Spleen (tissue), 11 donors: ENCODE measurements at regions not wholly inside any gene's neighbourhood (a gene's known extent, or its start where the extent isn't known, plus 50 kb on each side); places are given as distances from the start of the nearest gene placed in this dataset.
A peak's percentile ranks its signal among the peaks of the same experiment; 100 is the strongest.

Source experiments
- DNase-seq: peaks from one replicate; pipeline ENCODE4 v3.0.0-alpha.2; 2020
- H3K27ac ChIP-seq, 8 donors: fragments of 200-600 bp; sonication (generic) in 7 of 8; 1 replicate in 4 of 8; 2 replicates in 4 of 8; pipeline versions ENCODE4 v1.5.0 to v1.8.0; 2016 to 2021; ENCODE audit warnings: inconsistent platforms in 4 of 8, mild to moderate bottlenecking in 4 of 8, moderate library complexity in 1 of 8
- H3K27me3 ChIP-seq, 7 donors: fragments of 200-600 bp; sonication (generic) in 6 of 7; replicated peaks in 1 of 7; 1 replicate in 4 of 7; 2 replicates in 3 of 7; pipeline versions ENCODE4 v1.5.0 to v1.8.0; 2016 to 2021; ENCODE audit warnings: inconsistent platforms in 3 of 7, mild to moderate bottlenecking in 1 of 7
- H3K36me3 ChIP-seq, 6 donors: fragments of 200-600 bp; sonication (generic) in 5 of 6; 1 replicate in 4 of 6; 2 replicates in 2 of 6; pipeline versions ENCODE4 v1.5.0 to v1.8.0; 2016 to 2021; ENCODE audit warnings: inconsistent platforms in 2 of 6
- H3K4me1 ChIP-seq, 6 donors: fragments of 200-600 bp; sonication (generic) in 5 of 6; 1 replicate in 3 of 6; 2 replicates in 3 of 6; pipeline versions ENCODE4 v1.5.0 to v1.8.0; 2016 to 2021; ENCODE audit warnings: inconsistent platforms in 3 of 6
- H3K4me3 ChIP-seq, 8 donors: fragments of 200-600 bp; sonication (generic) in 7 of 8; 1 replicate in 4 of 8; 2 replicates in 4 of 8; pipeline versions ENCODE4 v1.5.0 to v1.8.0; 2016 to 2021; ENCODE audit warnings: inconsistent platforms in 4 of 8, mild to moderate bottlenecking in 4 of 8, moderate library complexity in 2 of 8
- H3K9me3 ChIP-seq, 8 donors: fragments of 200-600 bp; sonication (generic) in 7 of 8; 1 replicate in 4 of 8; 2 replicates in 4 of 8; pipeline versions ENCODE4 v1.5.0 to v1.8.0; 2016 to 2021; ENCODE audit warnings: inconsistent platforms in 4 of 8
- CTCF ChIP-seq, 11 experiments: fragments of 200-600 bp in 7 of 11; fragments of 450-650 bp in 4 of 11; sonication (generic) in 4 of 11; IDR thresholded peaks in 8 of 11; conservative IDR thresholded peaks in 3 of 11; 1 replicate in 7 of 11; 2 replicates in 4 of 11; pipeline versions ENCODE4 v1.4.0 to v1.8.0; 2016 to 2021; ENCODE audit warnings: antibody characterized with exemption in 11 of 11, inconsistent platforms in 4 of 11, mild to moderate bottlenecking in 1 of 11
- POLR2A ChIP-seq, 3 donors: fragments of 450-650 bp; IDR thresholded peaks; one replicate each; pipeline ENCODE4 v1.5.1; 2017; ENCODE audit warnings: antibody characterized with exemption in 3 of 3, mild to moderate bottlenecking in 1 of 3
- POLR2AphosphoS5 ChIP-seq, 3 donors: sonication (generic); formaldehyde crosslinking; IDR thresholded peaks; one replicate each; pipeline ENCODE4 v1.5.1; 2017; ENCODE audit warnings: antibody characterized with exemption in 3 of 3
- WGBS, 5 donors: extraction: QIAGEN DNeasy Blood & Tissue Kit in 3 of 5; methylation state at CpG; one replicate each; pipeline versions ENCODE4 v1.1.5 to v1.1.7; 2013 to 2018; 5-methylcytosine and 5-hydroxymethylcytosine counted together
- intact Hi-C: fragments of 100-400 bp; cut with DNase I; formaldehyde crosslinking; loops from one replicate; pipeline ENCODE4 v1.15.0; 2023; ENCODE audit warnings: low total_unique reads
- donor health status: healthy with polysubstance abuse.
- donor health status: DM: no; HTN: no; CAD: no; lungs with moderate emphysema.
- donor health status: DM: no; HTN: no; CAD: no.
- donor health status: Bipolar disorder and iron deficiency.
- donor health status: healthy.
- donor health status: DM: no; HTN: no; CAD: no.
- donor health status: DM: yes; HTN: yes; CAD: no.

DNA sequence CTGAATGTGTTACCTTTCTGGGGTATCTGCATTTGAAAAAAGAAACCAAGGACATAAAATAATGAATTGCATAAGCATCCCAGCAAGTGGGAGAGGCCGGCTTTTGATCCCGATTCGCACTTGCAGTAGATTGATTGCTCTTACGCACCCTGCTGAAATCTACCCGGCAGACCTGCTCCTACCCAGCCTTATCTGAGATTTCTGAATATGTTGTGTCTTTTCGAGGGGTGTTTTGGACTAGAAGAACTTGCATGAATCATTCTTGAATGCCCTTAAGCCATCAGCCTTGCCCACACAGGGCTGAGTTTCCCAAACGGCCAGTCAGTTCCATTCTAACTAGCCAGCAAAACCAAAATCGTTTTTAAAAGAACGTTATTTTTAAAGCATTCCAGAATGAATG, 174.4 kb upstream of the BCOR start:
- Histone ChIP-seq H3K27ac (no peak overlapping the region), H3K9me3 (peaks cover 0 to 14% (median 1%) of the 10 kb centered on the region in 8 donors), H3K4me3 (no peak overlapping the region), H3K27me3 (peaks cover 0 to 3% (median 0%) of the 10 kb centered on the region in 7 donors), H3K4me1 (peaks cover 0 to 22% (median 10%) of the 10 kb centered on the region in 6 donors), H3K36me3 (no peaks in the 10 kb centered on the region)
- 75 to 87% (median 80%) methylated on average over 9 of the region's 9 CpGs for WGBS, 5 donors
- TF ChIP-seq POLR2AphosphoS5 (IDR thresholded peaks at IDR 0.05) (no peak), POLR2A (IDR thresholded peaks at IDR 0.05) (no peak), CTCF (IDR thresholded peaks at IDR 0.05 in 8 of 11, conservative IDR thresholded peaks at IDR 0.05 in 3 of 11) (no peak)
- intact Hi-C loops: no loop called here
- DNase-seq: peak; percentile 25

DNA sequence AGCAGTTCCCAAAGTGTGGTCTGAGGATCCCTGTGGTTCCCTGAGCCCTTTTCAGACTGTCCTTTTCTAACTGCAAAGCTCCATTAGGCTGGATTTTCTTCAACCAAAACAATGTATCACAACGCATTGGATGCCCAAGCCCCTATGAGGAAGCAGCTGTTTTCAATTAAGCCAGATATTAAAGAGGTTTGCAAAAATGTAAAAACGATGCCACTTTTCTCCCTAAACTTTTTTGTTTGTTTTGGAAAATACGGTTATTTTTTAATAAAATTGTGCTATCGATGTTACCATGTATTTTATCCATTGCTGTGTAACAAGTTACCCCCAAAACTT, 170.4 kb upstream of the BCOR start:
- H3K9me3 ChIP-seq: peaks cover 0 to 4% (median 0%) of the 10 kb centered on the region in 8 donors
- 67 to 82% (median 70%) methylated on average over 4 of the region's 4 CpGs for WGBS, 5 donors
- H3K27ac ChIP-seq: no peak overlapping the region
- peaks cover 0 to 29% (median 19%) of the 10 kb centered on the region in 6 donors for H3K4me1 ChIP-seq
- peaks cover 0 to 11% (median 0%) of the 10 kb centered on the region in 7 donors for H3K27me3 ChIP-seq
- H3K36me3 ChIP-seq: no peaks in the 10 kb centered on the region
- DNase-seq: no peak
- intact Hi-C loops: no loop called here
- no peak overlapping the region for H3K4me3 ChIP-seq
- TF ChIP-seq POLR2AphosphoS5 (IDR thresholded peaks at IDR 0.05) (no peak), CTCF (IDR thresholded peaks at IDR 0.05 in 8 of 11, conservative IDR thresholded peaks at IDR 0.05 in 3 of 11) (no peak), POLR2A (IDR thresholded peaks at IDR 0.05) (no peak)

- peak; percentile 72 for DNase-seq
- no peak for TF ChIP-seq POLR2AphosphoS5 (IDR thresholded peaks at IDR 0.05)
- peak in 1 of 11 experiments; percentile 0 for TF ChIP-seq CTCF (IDR thresholded peaks at IDR 0.05 in 8 of 11, conservative IDR thresholded peaks at IDR 0.05 in 3 of 11)
- Histone ChIP-seq H3K4me1 (peaks cover 0 to 29% (median 22%) of the 10 kb centered on the region in 6 donors), H3K36me3 (no peaks in the 10 kb centered on the region), H3K27ac (peak overlapping the region in 6 of 8 donors; percentile 51 to 78 (median 72)), H3K9me3 (peaks cover 0 to 4% (median 0%) of the 10 kb centered on the region in 8 donors), H3K27me3 (peaks cover 0 to 11% (median 0%) of the 10 kb centered on the region in 7 donors), H3K4me3 (peak overlapping the region; percentile 20 to 68 (median 38))
- 5 to 22% (median 9%) methylated on average over 15 to 29 of the region's 29 CpGs for WGBS, 5 donors
- intact Hi-C loops: no loop called here
These were observed 169.8 kb upstream of the BCOR start for GRCh38 chrX:40267334-40268187.
